Psoas muscle (tissue), 7 donors: ENCODE measurements at regions not wholly inside any gene's neighbourhood (a gene's known extent, or its start where the extent isn't known, plus 50 kb on each side); places are given as distances from the start of the nearest gene placed in this dataset.

Experiments used
- ATAC-seq, 4 donors: fragments of 200-7000 bp; cut with Tn5 transposase; one replicate each; pipeline ENCODE4 v1.9.1; 2020; ENCODE audit warnings: moderate library complexity in 3 of 4, mild to moderate bottlenecking in 2 of 4
- DNase-seq, 2 donors: peaks; one replicate each; pipeline ENCODE4 v3.0.0-alpha.2; 2020
- H3K27ac ChIP-seq: fragments of 200-600 bp; one replicate; pipeline ENCODE4 v1.8.0; 2022
- H3K27me3 ChIP-seq, 3 donors: fragments of 200-600 bp in 1 of 3; one replicate each; pipeline versions ENCODE4 v1.6.1 to v1.8.0; 2013 to 2022; ENCODE audit warnings: low read length in 2 of 3, mild to moderate bottlenecking in 2 of 3, moderate library complexity in 1 of 3; ENCODE audit not compliant: insufficient read depth in 3 of 3
- H3K36me3 ChIP-seq, 2 donors: fragments of 200-600 bp in 1 of 2; one replicate each; pipeline versions ENCODE4 v1.6.1 to v1.8.0; 2013 to 2022; ENCODE audit warnings: low read depth in 1 of 2, mild to moderate bottlenecking in 1 of 2, moderate library complexity in 1 of 2; ENCODE audit not compliant: insufficient read depth in 1 of 2
- H3K4me1 ChIP-seq: fragments of 200-600 bp; one replicate; pipeline ENCODE4 v1.8.0; 2022
- H3K4me3 ChIP-seq: fragments of 200-600 bp; one replicate; pipeline ENCODE4 v1.8.0; 2022; ENCODE audit warnings: mild to moderate bottlenecking
- H3K9me3 ChIP-seq: fragments of 200-600 bp; one replicate; pipeline ENCODE4 v1.8.0; 2022
- WGBS, 3 donors: extraction: QIAGEN DNeasy Blood & Tissue Kit; methylation state at CpG; one replicate each; pipeline versions ENCODE4 v1.1.6 to v1.1.7; 2013; 5-methylcytosine and 5-hydroxymethylcytosine counted together
- intact Hi-C, 2 donors: fragments of 100-400 bp; cut with DNase I; formaldehyde crosslinking; loops; one replicate each; pipeline versions ENCODE4 v1.11.0 to v1.14.2; 2022
- TF ChIP-seq, protein P1 (sequence below): fragments of 200-600 bp; IDR thresholded peaks from one replicate; pipeline ENCODE4 v1.8.0; 2022; ENCODE audit warnings: antibody characterized with exemption
- donor health status: healthy with polysubstance abuse.
- donor health status: DM: no; HTN: no; CAD: no; lungs with moderate emphysema.
- donor health status: Bipolar disorder and iron deficiency.
- donor health status: healthy.
- donor health status: DM: yes; HTN: yes; CAD: no.
- donor health status: DM: no; HTN: no; CAD: no.
- donor health status: DM: yes; HTN: yes; CAD: no.

GRCh38 chr7:153091477-153091876 lies 331.9 kb downstream of the ACTR3B start:
- H3K9me3 ChIP-seq: no peaks in the 10 kb centered on the region
- ATAC-seq (no peak), DNase-seq (no peak)
- H3K4me1 ChIP-seq: no peaks in the 10 kb centered on the region
- no peaks in the 10 kb centered on the region for H3K36me3 ChIP-seq
- no peak overlapping the region for H3K27ac ChIP-seq
- H3K27me3 ChIP-seq: peaks cover 0 to 2% (median 0%) of the 10 kb centered on the region in 3 donors
- 60 to 63% (median 61%) methylated on average over 13 of the region's 13 CpGs for WGBS, 3 donors
- intact Hi-C loops: no loop called here
- TF ChIP-seq, protein P1, sequence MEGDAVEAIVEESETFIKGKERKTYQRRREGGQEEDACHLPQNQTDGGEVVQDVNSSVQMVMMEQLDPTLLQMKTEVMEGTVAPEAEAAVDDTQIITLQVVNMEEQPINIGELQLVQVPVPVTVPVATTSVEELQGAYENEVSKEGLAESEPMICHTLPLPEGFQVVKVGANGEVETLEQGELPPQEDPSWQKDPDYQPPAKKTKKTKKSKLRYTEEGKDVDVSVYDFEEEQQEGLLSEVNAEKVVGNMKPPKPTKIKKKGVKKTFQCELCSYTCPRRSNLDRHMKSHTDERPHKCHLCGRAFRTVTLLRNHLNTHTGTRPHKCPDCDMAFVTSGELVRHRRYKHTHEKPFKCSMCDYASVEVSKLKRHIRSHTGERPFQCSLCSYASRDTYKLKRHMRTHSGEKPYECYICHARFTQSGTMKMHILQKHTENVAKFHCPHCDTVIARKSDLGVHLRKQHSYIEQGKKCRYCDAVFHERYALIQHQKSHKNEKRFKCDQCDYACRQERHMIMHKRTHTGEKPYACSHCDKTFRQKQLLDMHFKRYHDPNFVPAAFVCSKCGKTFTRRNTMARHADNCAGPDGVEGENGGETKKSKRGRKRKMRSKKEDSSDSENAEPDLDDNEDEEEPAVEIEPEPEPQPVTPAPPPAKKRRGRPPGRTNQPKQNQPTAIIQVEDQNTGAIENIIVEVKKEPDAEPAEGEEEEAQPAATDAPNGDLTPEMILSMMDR: no peak
- H3K4me3 ChIP-seq: no peak overlapping the region

DNA sequence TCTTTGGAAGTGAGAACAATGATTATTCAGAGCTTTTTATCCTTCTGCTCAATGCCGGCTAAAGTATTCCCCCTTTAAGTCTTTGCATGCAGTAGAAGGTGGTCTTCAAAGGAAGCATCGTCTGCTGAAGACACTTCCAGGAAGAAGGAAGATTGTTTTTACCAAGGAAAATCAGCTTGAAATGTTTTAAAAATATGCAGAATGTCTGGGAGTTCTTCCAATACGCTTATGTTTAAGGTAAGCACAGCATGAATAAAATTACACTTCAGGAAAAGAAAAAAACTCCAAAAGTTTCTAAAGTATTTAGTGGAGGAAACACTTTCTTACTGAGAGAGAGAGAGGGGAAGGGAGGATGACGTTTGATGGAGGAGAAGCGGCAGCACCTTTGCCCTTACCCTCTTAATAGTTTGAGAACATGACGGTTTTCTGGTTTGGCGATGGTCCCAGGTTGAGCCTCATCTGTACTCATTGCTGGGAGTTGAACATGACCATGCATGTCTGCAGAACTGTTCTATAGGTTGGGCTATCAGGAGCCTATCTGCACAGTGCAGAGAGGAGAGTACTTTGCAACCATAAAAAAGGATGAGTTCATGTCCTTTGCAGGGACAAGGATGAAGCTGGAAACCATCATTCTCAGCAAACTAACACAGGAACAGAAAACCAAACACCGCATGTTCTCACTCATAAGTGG lies 338.1 kb downstream of the ACTR3B start:
- no peaks in the 10 kb centered on the region for H3K4me1 ChIP-seq
- no peak overlapping the region for H3K27ac ChIP-seq
- TF ChIP-seq, protein P1: no peak
- no peaks in the 10 kb centered on the region for H3K9me3 ChIP-seq
- ATAC-seq (no peak), DNase-seq (no peak)
- no peak overlapping the region for H3K4me3 ChIP-seq
- peaks cover 0 to 2% (median 0%) of the 10 kb centered on the region in 3 donors for H3K27me3 ChIP-seq
- no peaks in the 10 kb centered on the region for H3K36me3 ChIP-seq
- intact Hi-C loops: no loop called here
- 75 to 78% (median 78%) methylated on average over 8 of the region's 8 CpGs for WGBS, 3 donors

GRCh38 chr7:153099235-153099634 lies 339.7 kb downstream of the ACTR3B start:
- Histone ChIP-seq H3K4me3 (no peak overlapping the region), H3K36me3 (no peaks in the 10 kb centered on the region), H3K27me3 (peaks cover 0 to 2% (median 0%) of the 10 kb centered on the region in 3 donors), H3K4me1 (no peaks in the 10 kb centered on the region), H3K9me3 (no peaks in the 10 kb centered on the region), H3K27ac (no peak overlapping the region)
- no peak for ATAC-seq
- no peak for DNase-seq
- TF ChIP-seq, protein P1: no peak
- 72 to 84% (median 80%) methylated on average over 8 of the region's 8 CpGs for WGBS, 3 donors
- intact Hi-C loops: no loop called here

DNA sequence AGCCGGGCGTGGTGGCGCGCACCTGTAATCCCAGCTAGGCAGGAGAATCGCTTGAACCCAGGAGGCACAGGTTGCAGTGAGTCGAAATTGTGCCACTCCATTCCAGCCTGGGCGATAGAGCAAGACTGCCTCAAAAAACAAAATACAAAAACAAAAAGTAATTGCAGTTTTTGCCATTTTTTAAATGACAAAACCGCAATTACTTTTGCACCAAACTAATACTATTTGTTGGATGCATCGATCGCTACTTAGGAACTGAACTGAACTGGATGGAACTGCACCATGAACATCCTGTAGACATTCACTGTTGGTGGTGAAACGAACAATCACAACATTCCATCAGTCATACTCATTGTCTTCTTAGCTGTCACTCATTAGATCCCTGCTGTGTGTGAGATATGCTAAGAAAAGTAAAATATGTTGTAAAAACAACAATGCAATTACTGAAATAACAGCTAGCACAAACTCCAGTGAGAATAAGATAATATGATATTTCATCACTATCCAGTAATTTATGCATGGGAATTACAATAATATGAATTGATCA lies 341.2 kb downstream of the ACTR3B start:
- ATAC-seq (no peak), DNase-seq (no peak)
- Histone ChIP-seq H3K27me3 (no peaks in the 10 kb centered on the region), H3K27ac (no peak overlapping the region), H3K9me3 (no peaks in the 10 kb centered on the region), H3K4me3 (no peak overlapping the region), H3K4me1 (no peaks in the 10 kb centered on the region), H3K36me3 (no peaks in the 10 kb centered on the region)
- TF ChIP-seq, protein P1: no peak
- intact Hi-C loops: no loop called here
- WGBS, 3 donors: 83 to 87% (median 86%) methylated on average over 11 of the region's 11 CpGs

DNA sequence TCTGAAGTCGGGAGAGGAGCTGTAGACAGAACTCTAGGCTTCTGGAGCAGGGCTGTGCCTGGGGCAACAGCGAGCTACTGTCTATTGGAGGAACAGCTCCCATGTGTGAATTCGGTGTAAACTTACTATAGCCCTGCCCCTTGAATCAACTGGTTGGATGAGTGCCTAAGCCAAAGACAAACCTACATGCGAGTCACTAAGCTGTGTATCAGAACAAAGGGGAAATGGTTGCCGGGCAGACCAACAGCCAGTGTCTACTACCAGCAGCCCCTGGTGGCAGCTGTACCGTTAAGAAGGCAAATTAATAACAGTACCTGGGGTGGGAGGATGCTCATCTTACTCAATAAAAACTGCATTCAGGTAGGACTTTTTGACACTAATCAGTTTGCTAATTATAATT lies 343.6 kb downstream of the ACTR3B start:
- Histone ChIP-seq H3K4me3 (no peak overlapping the region), H3K36me3 (no peaks in the 10 kb centered on the region), H3K27me3 (no peaks in the 10 kb centered on the region), H3K4me1 (no peaks in the 10 kb centered on the region), H3K9me3 (no peaks in the 10 kb centered on the region), H3K27ac (no peak overlapping the region)
- TF ChIP-seq, protein P1: no peak
- WGBS, 3 donors: 65 to 82% (median 74%) methylated on average over 6 of the region's 6 CpGs
- DNase-seq: no peak
- intact Hi-C loops: no loop called here
- no peak for ATAC-seq
